KOPT-K1 (cell line): ENCODE measurements at regions not wholly inside any gene's neighbourhood (a gene's known extent, or its start where the extent isn't known, plus 50 kb on each side); places are given as distances from the start of the nearest gene placed in this dataset.

Experiments used
- H3K27ac ChIP-seq: fragments of 200-600 bp; sonication (generic); 2 replicates; pipeline ENCODE4 v1.5.1; 2016; ENCODE audit warnings: antibody characterized with exemption, mild to moderate bottlenecking, low read depth, low read length; ENCODE audit not compliant: poor library complexity, severe bottlenecking
- H3K36me3 ChIP-seq: fragments of 200-600 bp; sonication (generic); 2 replicates; pipeline ENCODE4 v1.5.1; 2017; ENCODE audit warnings: antibody characterized with exemption, mild to moderate bottlenecking, low read length, moderate library complexity; ENCODE audit not compliant: insufficient read depth
- H3K9me3 ChIP-seq: fragments of 200-600 bp; sonication (generic); 2 replicates; pipeline ENCODE4 v1.5.1; 2017; ENCODE audit warnings: antibody characterized with exemption, low read length, mild to moderate bottlenecking; ENCODE audit not compliant: insufficient read depth, poor library complexity, severe bottlenecking

GRCh38 chr7:424961-425793 is 94.5 kb downstream of the PDGFA start:
- H3K27ac ChIP-seq: no peak overlapping the region
- no peaks in the 10 kb centered on the region for H3K36me3 ChIP-seq
- H3K9me3 ChIP-seq: no peaks in the 10 kb centered on the region

- no peak overlapping the region for H3K27ac ChIP-seq
- H3K36me3 ChIP-seq: no peaks in the 10 kb centered on the region
- H3K9me3 ChIP-seq: no peaks in the 10 kb centered on the region
Observed at GRCh38 chr7:425794-426188, 93.9 kb downstream of the PDGFA start.

- no peaks in the 10 kb centered on the region for H3K9me3 ChIP-seq
Observed at GRCh38 chr7:426510-426909, 93.1 kb downstream of the PDGFA start.

GRCh38 chr7:427506-428103 is 92.0 kb downstream of the PDGFA start:
- H3K9me3 ChIP-seq: no peaks in the 10 kb centered on the region
- no peaks in the 10 kb centered on the region for H3K36me3 ChIP-seq
- no peak overlapping the region for H3K27ac ChIP-seq

More at GRCh38 chr7:426510-426909, 93.1 kb downstream of the PDGFA start:
- H3K27ac ChIP-seq: no peak overlapping the region
- H3K36me3 ChIP-seq: no peaks in the 10 kb centered on the region

- Histone ChIP-seq H3K9me3 (no peaks in the 10 kb centered on the region), H3K27ac (no peak overlapping the region)
Observed at GRCh38 chr7:428387-428786, 91.3 kb downstream of the PDGFA start.

GRCh38 chr7:428927-429827 is 90.5 kb downstream of the PDGFA start:
- Histone ChIP-seq H3K36me3 (no peaks in the 10 kb centered on the region), H3K9me3 (no peaks in the 10 kb centered on the region), H3K27ac (no peak overlapping the region)

More at GRCh38 chr7:428387-428786, 91.3 kb downstream of the PDGFA start:
- no peaks in the 10 kb centered on the region for H3K36me3 ChIP-seq

- Histone ChIP-seq H3K27ac (no peak overlapping the region), H3K36me3 (no peaks in the 10 kb centered on the region), H3K9me3 (no peaks in the 10 kb centered on the region)
Observed at GRCh38 chr7:429828-430180, 89.8 kb downstream of the PDGFA start.

GRCh38 chr7:431041-431440 is 88.6 kb downstream of the PDGFA start:
- H3K27ac ChIP-seq: no peak overlapping the region
- no peaks in the 10 kb centered on the region for H3K9me3 ChIP-seq
- no peaks in the 10 kb centered on the region for H3K36me3 ChIP-seq

GRCh38 chr7:431658-432111 is 88.0 kb downstream of the PDGFA start:
- Histone ChIP-seq H3K9me3 (no peaks in the 10 kb centered on the region), H3K36me3 (no peaks in the 10 kb centered on the region), H3K27ac (no peak overlapping the region)

- Histone ChIP-seq H3K27ac (no peak overlapping the region), H3K9me3 (no peaks in the 10 kb centered on the region), H3K36me3 (no peaks in the 10 kb centered on the region)
Observed at GRCh38 chr7:432256-432655, 87.4 kb downstream of the PDGFA start.

- Histone ChIP-seq H3K9me3 (no peaks in the 10 kb centered on the region), H3K27ac (no peak overlapping the region), H3K36me3 (no peaks in the 10 kb centered on the region)
Observed at GRCh38 chr7:432933-433332, 86.7 kb downstream of the PDGFA start.

GRCh38 chr7:433558-433957 is 86.1 kb downstream of the PDGFA start:
- Histone ChIP-seq H3K9me3 (no peaks in the 10 kb centered on the region), H3K27ac (no peak overlapping the region), H3K36me3 (no peaks in the 10 kb centered on the region)

- H3K27ac ChIP-seq: no peak overlapping the region
- H3K36me3 ChIP-seq: no peaks in the 10 kb centered on the region
- H3K9me3 ChIP-seq: no peaks in the 10 kb centered on the region
Observed at GRCh38 chr7:434891-435629, 84.6 kb downstream of the PDGFA start.

GRCh38 chr7:435630-436366 is 83.8 kb downstream of the PDGFA start:
- Histone ChIP-seq H3K9me3 (no peaks in the 10 kb centered on the region), H3K27ac (no peak overlapping the region), H3K36me3 (no peaks in the 10 kb centered on the region)
